Bronchial epithelial cell (primary cell): ENCODE measurements at regions not wholly inside any gene's neighbourhood (a gene's known extent, or its start where the extent isn't known, plus 50 kb on each side); places are given as distances from the start of the nearest gene placed in this dataset.

Experiments
- DNase-seq: peaks from one replicate; pipeline ENCODE4 v3.0.0-alpha.2; 2010; ENCODE audit warnings: low read depth
- FAIRE-seq: peaks from 2 replicates; lab custom pipeline; 2011; peaks lifted over from hg19 to GRCh38; lab: Jason Lieb, UNC
- H3K27me3 ChIP-seq: 2 replicates; pipeline ENCODE4 v1.5.1; 2011; ENCODE audit warnings: low read length; ENCODE audit not compliant: control insufficient read depth, insufficient read depth
- H3K36me3 ChIP-seq: 2 replicates; pipeline ENCODE4 v1.5.1; 2011; ENCODE audit warnings: low read length; ENCODE audit not compliant: control insufficient read depth, insufficient read depth
- H3K4me3 ChIP-seq: 2 replicates; pipeline ENCODE4 v1.5.1; 2011; ENCODE audit warnings: mild to moderate bottlenecking, low read depth, low read length, control low read depth
- CTCF ChIP-seq: IDR thresholded peaks from 2 replicates; pipeline ENCODE4 v1.5.1; 2011; ENCODE audit warnings: mild to moderate bottlenecking, moderate library complexity, low read length, control low read depth, inconsistent platforms; ENCODE audit not compliant: insufficient read depth, severe bottlenecking

- Histone ChIP-seq H3K36me3 (no peaks in the 10 kb centered on the region), H3K4me3 (no peak overlapping the region), H3K27me3 (no peaks in the 10 kb centered on the region)
- FAIRE-seq (no peak), DNase-seq (no peak)
- no peak for TF ChIP-seq CTCF
Observed at GRCh38 chr15:93244696-93245660, 156.0 kb upstream of the RGMA start.

GRCh38 chr15:93243573-93243972 lies 154.6 kb upstream of the RGMA start:
- FAIRE-seq: no peak
- no peak for TF ChIP-seq CTCF
- Histone ChIP-seq H3K27me3 (no peaks in the 10 kb centered on the region), H3K4me3 (no peak overlapping the region), H3K36me3 (no peaks in the 10 kb centered on the region)
- DNase-seq: no peak

GRCh38 chr15:93241696-93242585 lies 152.9 kb upstream of the RGMA start:
- TF ChIP-seq CTCF: no peak
- no peaks in the 10 kb centered on the region for H3K27me3 ChIP-seq

GRCh38 chr15:93239993-93240392 lies 151.0 kb upstream of the RGMA start:
- Histone ChIP-seq H3K27me3 (no peaks in the 10 kb centered on the region), H3K36me3 (no peaks in the 10 kb centered on the region), H3K4me3 (no peak overlapping the region)
- FAIRE-seq: no peak
- TF ChIP-seq CTCF: no peak
- DNase-seq: no peak

More at GRCh38 chr15:93241696-93242585, 152.9 kb upstream of the RGMA start:
- FAIRE-seq (no peak), DNase-seq (no peak)
- no peaks in the 10 kb centered on the region for H3K36me3 ChIP-seq
- H3K4me3 ChIP-seq: no peak overlapping the region

- no peak overlapping the region for H3K4me3 ChIP-seq
- H3K36me3 ChIP-seq: no peaks in the 10 kb centered on the region
- DNase-seq (no peak), FAIRE-seq (no peak)
- no peaks in the 10 kb centered on the region for H3K27me3 ChIP-seq
- no peak for TF ChIP-seq CTCF
Observed at GRCh38 chr15:93239591-93239990, 150.6 kb upstream of the RGMA start.
